HUES6 (cell line): ENCODE measurements at regions not wholly inside any gene's neighbourhood (a gene's known extent, or its start where the extent isn't known, plus 50 kb on each side); places are given as distances from the start of the nearest gene placed in this dataset.

ENCODE experiments used
- H3K27ac ChIP-seq: 2 replicates; pipeline ENCODE4 v1.7.0; 2013; ENCODE audit warnings: low read depth, mild to moderate bottlenecking, low read length, inconsistent platforms
- H3K27me3 ChIP-seq: 2 replicates; pipeline ENCODE4 v1.6.1; 2013; ENCODE audit warnings: low read length; ENCODE audit not compliant: control insufficient read depth, insufficient read depth
- H3K36me3 ChIP-seq: 2 replicates; pipeline ENCODE4 v1.6.1; 2013; ENCODE audit warnings: low read length; ENCODE audit not compliant: control insufficient read depth, insufficient read depth
- H3K4me1 ChIP-seq: 2 replicates; pipeline ENCODE4 v1.6.1; 2013; ENCODE audit warnings: low read length; ENCODE audit not compliant: control insufficient read depth, insufficient read depth
- H3K4me3 ChIP-seq: 2 replicates; pipeline ENCODE4 v1.5.1; 2013; ENCODE audit warnings: low read depth, low read length
- H3K9ac ChIP-seq: one replicate; pipeline ENCODE4 v1.6.1; 2013; ENCODE audit warnings: mild to moderate bottlenecking, low read length
- H3K9me3 ChIP-seq: 2 replicates; pipeline ENCODE4 v1.6.1; 2013; ENCODE audit warnings: low read depth, low read length; ENCODE audit not compliant: control insufficient read depth, insufficient read depth

DNA sequence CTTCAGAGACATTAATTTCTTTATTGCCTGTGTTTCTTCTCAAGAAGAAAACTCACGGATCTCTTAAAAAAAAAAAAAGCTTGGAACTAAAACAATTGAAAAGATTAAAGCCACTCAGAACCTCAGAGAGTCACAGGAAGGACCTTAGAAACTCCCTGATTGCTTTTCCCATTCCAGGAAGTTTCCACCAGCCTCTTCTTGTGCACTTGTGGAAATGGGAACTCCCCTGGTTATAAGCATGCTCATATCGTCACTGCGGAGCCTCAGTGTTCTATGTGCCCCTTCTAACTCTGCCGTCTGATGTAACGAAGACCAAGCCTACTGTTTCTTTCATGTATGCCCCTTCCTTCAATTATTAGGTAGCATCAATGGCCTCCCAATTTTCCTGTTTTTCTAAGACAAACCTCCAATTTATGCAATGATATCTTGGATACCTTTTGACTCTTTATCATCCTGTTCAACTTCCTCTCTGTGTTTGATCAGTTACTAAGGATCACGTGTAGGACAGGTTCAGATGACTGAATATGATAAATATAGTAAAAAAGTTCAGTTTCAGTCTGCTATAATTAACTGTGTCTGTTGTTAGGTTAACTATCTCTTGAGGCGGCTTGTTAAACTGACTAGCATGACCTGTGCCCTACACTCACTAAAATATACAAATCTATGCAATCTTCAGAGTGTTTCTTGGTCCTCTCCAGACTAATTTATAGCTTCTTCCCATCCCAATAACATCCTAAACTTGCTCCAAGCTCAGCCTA lies 593.7 kb upstream of the CHAC2 start:
- no peaks in the 10 kb centered on the region for H3K36me3 ChIP-seq

DNA sequence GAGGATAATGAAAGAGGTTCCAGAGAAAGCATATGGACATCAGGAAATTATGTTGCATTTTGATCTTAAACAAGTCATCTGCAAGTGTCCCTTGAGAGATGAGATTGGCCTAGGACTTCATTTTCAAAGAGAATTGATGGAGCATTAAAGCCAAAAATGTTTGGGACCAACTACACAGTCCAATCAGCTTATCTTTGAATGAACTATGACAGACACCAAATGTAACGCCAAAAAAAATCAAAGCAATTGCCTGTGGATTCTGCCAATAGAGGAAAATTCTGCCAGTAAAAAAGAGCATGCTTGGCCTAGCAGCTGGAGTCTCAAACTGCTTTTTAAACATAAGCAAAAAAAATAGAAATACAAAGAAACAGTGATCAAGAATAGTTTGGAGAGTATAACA lies 594.5 kb upstream of the CHAC2 start:
- H3K27me3 ChIP-seq, result no peaks in the 10 kb centered on the region
- no peaks in the 10 kb centered on the region for H3K9me3 ChIP-seq
- no peak overlapping the region for H3K27ac ChIP-seq
- no peak overlapping the region for H3K9ac ChIP-seq
- no peaks in the 10 kb centered on the region for H3K4me1 ChIP-seq
- H3K4me3 ChIP-seq, result no peak overlapping the region
- no peaks in the 10 kb centered on the region for H3K36me3 ChIP-seq

More for the DNA sequence above, 593.7 kb upstream of the CHAC2 start:
- no peak overlapping the region for H3K27ac ChIP-seq
- H3K9me3 ChIP-seq, result no peaks in the 10 kb centered on the region
- no peak overlapping the region for H3K9ac ChIP-seq
- no peak overlapping the region for H3K4me3 ChIP-seq
- H3K4me1 ChIP-seq, result no peaks in the 10 kb centered on the region
- no peaks in the 10 kb centered on the region for H3K27me3 ChIP-seq

DNA sequence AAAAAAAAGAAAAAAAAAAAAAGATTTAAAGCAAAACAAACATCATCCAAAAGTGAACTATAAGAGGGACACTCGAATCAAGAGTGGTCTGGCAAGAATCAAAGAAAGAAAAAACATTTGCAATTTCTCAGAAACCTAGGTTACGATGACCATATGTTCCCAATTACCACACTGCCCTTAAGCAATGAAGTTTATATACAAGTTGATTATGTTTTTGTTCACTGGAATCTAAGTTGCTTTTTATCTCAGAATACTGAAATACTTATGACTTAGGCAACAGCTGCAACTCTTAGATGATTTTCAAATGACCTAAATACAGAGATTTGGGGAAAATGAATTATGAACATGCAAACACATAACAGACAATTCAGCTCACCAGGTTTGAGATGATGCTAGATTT lies 597.1 kb upstream of the CHAC2 start:
- Histone ChIP-seq H3K27ac (no peak overlapping the region), H3K9me3 (no peaks in the 10 kb centered on the region), H3K4me3 (no peak overlapping the region), H3K9ac (no peak overlapping the region), H3K27me3 (no peaks in the 10 kb centered on the region), H3K36me3 (no peaks in the 10 kb centered on the region), H3K4me1 (no peaks in the 10 kb centered on the region)

DNA sequence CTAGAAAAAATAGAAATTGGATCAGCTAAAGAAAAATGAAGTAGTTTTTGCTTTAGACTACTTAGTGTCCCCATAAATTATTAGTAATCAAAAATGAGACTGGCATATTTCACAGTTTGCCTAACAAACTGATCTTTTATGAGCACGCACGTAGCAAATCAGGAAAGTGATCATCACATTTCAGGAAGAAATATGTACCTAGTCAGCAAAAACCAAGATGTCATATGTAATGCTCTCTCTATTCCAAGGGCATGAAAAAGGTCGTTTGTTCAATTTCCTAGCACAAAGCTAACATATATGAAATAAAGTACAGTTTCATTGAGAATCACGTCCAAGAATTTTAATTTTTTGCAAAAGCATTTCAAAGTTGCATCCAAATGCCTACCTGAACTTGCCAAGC lies 600.4 kb upstream of the CHAC2 start:
- Histone ChIP-seq H3K4me3 (no peak overlapping the region), H3K27ac (no peak overlapping the region), H3K9ac (no peak overlapping the region), H3K4me1 (no peaks in the 10 kb centered on the region), H3K9me3 (no peaks in the 10 kb centered on the region), H3K27me3 (no peaks in the 10 kb centered on the region), H3K36me3 (no peaks in the 10 kb centered on the region)

DNA sequence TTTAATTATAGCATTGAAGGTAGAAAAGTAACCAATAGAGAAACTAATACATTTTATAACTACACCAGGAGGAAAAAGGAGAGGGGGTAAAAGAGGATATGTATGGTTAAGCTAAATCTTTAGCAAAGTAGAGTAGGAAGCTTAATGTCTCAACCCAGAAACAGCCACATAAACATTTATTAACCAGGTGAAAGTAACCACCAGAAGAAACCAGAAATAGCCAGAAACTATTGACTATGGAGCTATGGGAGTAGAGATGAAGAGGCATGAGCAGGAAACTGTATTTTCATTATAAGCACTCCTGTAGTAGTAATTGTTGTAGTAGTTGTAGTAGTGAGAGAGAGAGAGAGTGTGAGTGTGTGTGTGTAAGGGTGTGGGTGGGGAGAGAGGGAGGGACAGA lies 617.5 kb upstream of the CHAC2 start:
- Histone ChIP-seq H3K9ac (no peak overlapping the region), H3K27me3 (no peaks in the 10 kb centered on the region), H3K27ac (no peak overlapping the region), H3K9me3 (no peaks in the 10 kb centered on the region), H3K4me1 (no peaks in the 10 kb centered on the region), H3K4me3 (no peak overlapping the region), H3K36me3 (no peaks in the 10 kb centered on the region)

DNA sequence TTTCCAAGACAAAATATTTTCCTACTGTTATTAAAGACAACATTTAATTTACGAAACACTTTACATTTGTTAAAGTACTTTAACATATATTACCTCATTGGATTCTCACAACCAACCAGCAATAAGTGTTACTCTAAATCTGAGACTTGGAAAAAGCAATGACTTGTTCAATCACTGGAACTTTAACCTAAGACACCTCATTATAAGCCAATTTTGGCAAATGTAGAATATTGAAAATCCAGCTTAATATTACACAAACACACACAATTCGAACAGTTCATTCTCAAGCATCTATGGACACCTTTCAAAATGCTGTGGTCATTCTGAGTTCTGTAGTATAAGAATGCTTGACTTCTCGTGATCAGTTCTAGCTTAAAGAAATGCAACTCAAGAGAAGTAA lies 619.4 kb upstream of the CHAC2 start:
- Histone ChIP-seq H3K27me3 (no peaks in the 10 kb centered on the region), H3K4me1 (no peaks in the 10 kb centered on the region), H3K36me3 (no peaks in the 10 kb centered on the region), H3K4me3 (no peak overlapping the region), H3K27ac (no peak overlapping the region), H3K9me3 (no peaks in the 10 kb centered on the region), H3K9ac (no peak overlapping the region)

DNA sequence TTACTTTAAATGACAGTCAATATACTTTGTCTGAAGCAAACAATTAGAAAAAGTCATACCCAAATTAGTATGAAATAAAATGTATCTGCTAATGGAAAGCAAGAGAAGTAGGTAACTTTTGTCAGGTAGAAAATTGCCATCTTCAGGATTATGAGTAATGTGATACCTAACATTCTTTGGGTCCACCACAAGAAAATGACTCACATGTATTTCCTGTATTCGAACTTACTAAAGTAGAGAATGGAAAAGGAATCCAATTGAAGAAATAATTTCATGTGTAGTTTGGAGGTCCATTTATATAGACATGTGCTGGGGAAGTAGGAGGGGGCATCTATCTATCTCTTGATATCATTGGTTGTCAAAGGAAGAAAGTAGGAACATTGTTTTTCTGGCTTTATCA lies 636.2 kb upstream of the CHAC2 start:
- H3K4me1 ChIP-seq, result no peaks in the 10 kb centered on the region; the same call in 1 of the 2 replicates
- H3K9me3 ChIP-seq, result no peaks in the 10 kb centered on the region
- H3K27ac ChIP-seq, result no peak overlapping the region
- H3K4me3 ChIP-seq, result no peak overlapping the region
- no peak overlapping the region for H3K9ac ChIP-seq
- H3K36me3 ChIP-seq, result no peaks in the 10 kb centered on the region
- H3K27me3 ChIP-seq, result no peaks in the 10 kb centered on the region

DNA sequence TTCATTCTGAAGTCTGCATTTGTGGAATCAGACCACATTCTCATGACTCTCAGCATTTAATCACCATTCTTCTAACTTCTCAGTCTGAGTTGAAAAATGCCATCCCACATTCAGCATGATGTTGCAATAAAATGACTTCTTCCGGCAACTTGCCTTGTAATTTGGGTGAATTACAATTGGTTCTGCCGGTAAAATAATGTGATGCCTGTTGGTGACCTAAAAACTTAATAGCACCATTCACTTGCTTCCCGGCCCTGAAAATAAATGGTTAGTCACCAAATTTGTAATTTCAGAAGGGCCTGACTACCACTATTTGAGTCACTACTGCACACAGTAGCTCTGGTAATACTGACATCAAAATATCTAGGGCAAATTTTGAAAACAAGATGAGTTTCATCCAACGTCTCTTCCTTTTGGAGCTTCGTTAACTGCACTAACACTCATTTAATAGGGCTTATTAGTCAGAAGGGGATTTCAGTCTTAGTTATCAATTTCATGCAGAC lies 637.1 kb upstream of the CHAC2 start:
- H3K27me3 ChIP-seq, result no peaks in the 10 kb centered on the region
- no peaks in the 10 kb centered on the region for H3K36me3 ChIP-seq
- no peak overlapping the region for H3K27ac ChIP-seq
- no peak overlapping the region for H3K4me3 ChIP-seq
- H3K9ac ChIP-seq, result no peak overlapping the region
- no peaks in the 10 kb centered on the region; the same call in 1 of the 2 replicates for H3K4me1 ChIP-seq
- H3K9me3 ChIP-seq, result no peaks in the 10 kb centered on the region

DNA sequence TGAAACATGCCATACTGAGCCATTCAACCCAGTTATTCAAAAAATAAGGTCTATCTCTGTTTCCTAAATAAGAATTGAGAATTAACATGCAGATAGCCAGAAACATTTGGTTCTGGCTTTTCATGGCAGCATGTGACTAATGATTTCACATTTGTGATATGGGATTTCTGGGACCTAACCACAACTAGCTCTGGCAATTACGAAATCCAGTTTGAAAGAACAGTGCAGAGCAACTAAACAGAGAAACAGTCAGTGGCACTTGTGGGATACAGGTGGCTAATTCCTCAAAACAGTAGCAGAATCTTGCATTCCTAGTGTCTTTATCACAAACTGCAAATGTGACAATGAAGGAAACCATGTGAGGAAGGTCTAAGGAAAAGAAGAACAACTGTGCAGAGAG lies 637.8 kb upstream of the CHAC2 start:
- no peak overlapping the region for H3K27ac ChIP-seq
- H3K4me3 ChIP-seq, result no peak overlapping the region
- H3K9me3 ChIP-seq, result no peaks in the 10 kb centered on the region
- H3K36me3 ChIP-seq, result no peaks in the 10 kb centered on the region
- H3K4me1 ChIP-seq, result no peaks in the 10 kb centered on the region
- H3K9ac ChIP-seq, result no peak overlapping the region
- no peaks in the 10 kb centered on the region for H3K27me3 ChIP-seq

DNA sequence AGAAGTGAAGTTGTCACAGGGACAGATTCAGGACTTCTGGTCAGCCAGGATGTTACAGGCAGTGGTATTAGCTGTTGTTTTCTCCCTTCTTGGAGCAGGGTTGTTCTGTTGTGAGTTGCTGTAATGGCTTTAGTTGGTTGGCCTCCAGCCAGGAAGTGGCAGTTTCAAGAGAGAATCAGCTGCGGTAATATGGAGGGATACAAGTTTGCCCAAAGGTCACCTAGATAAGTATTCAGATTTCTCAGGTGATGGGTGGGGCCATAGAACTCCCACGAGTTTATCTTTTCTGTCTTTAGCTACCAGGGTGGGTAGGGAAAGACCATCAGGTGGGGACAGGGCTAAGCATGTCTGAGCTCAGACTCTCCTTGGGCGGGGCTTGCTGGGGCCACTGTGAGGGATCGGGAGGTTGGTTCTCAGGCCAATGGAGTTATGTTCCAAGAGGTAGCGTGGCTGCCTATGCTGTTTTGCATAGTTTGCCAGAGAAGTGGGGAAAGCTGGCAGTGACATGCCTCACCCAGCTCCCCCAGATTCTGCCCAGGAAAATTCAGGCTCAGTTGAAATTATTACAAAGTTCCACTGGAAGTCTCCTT lies 640.4 kb upstream of the CHAC2 start:
- no peaks in the 10 kb centered on the region for H3K36me3 ChIP-seq

DNA sequence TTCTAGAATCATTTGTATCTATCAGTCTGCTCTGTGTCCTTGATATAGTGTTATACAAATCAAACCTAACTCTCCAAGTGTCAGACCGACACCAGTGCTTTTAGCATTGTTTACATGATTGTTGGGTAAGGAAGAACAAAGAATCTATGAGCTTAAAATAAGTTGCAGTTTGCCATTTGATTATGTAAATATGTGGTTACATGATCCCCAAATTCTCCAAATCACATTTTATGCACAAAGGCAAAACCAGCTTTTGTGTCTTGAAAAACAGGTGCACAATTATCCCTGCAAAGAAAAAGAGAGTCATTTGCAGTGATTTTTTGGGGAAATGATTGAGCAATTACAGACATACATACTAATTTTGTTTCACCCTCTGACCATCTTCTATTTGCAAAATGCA lies 652.6 kb upstream of the CHAC2 start:
- Histone ChIP-seq H3K9ac (no peak overlapping the region), H3K27ac (no peak overlapping the region), H3K27me3 (no peaks in the 10 kb centered on the region), H3K9me3 (no peaks in the 10 kb centered on the region), H3K36me3 (no peaks in the 10 kb centered on the region), H3K4me1 (peaks cover 18% of the 10 kb centered on the region; the same call in 1 of the 2 replicates), H3K4me3 (no peak overlapping the region)

More for the DNA sequence above, 640.4 kb upstream of the CHAC2 start:
- Histone ChIP-seq H3K4me1 (no peaks in the 10 kb centered on the region), H3K27me3 (no peaks in the 10 kb centered on the region), H3K9me3 (no peaks in the 10 kb centered on the region), H3K9ac (no peak overlapping the region), H3K4me3 (no peak overlapping the region), H3K27ac (no peak overlapping the region)
